ENCODE measurements at regions not wholly inside any gene's neighbourhood (a gene's known extent, or its start where the extent isn't known, plus 50 kb on each side); places are given as distances from the start of the nearest gene placed in this dataset.

DNA sequence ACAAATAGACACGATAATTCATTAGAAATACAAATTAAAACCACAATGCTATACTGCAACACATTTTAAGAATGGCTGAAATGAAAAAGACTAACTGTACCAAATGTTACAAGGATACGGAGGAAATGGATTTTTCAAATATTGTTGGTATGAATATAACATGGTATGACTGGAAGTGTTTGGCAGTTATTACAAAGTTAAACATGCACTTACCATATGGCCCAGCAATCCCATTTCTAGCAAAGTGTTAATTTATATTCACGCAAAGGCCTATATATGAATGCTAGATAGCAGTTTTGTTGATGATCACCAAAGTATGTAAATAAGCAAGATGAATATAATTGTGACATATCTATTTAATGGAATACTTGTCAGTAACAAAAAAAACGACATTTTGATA lies 497.8 kb upstream of the FSIP2 start:
- TF ChIP-seq, protein P1, sequence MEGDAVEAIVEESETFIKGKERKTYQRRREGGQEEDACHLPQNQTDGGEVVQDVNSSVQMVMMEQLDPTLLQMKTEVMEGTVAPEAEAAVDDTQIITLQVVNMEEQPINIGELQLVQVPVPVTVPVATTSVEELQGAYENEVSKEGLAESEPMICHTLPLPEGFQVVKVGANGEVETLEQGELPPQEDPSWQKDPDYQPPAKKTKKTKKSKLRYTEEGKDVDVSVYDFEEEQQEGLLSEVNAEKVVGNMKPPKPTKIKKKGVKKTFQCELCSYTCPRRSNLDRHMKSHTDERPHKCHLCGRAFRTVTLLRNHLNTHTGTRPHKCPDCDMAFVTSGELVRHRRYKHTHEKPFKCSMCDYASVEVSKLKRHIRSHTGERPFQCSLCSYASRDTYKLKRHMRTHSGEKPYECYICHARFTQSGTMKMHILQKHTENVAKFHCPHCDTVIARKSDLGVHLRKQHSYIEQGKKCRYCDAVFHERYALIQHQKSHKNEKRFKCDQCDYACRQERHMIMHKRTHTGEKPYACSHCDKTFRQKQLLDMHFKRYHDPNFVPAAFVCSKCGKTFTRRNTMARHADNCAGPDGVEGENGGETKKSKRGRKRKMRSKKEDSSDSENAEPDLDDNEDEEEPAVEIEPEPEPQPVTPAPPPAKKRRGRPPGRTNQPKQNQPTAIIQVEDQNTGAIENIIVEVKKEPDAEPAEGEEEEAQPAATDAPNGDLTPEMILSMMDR (conservative IDR thresholded peaks at IDR 0.05): no peak
- no peak for TF ChIP-seq ZFX (IDR thresholded peaks at IDR 0.05)

Data from C4-2B (cell line).